GM12878 (cell line): ENCODE measurements at regions not wholly inside any gene's neighbourhood (a gene's known extent, or its start where the extent isn't known, plus 50 kb on each side); places are given as distances from the start of the nearest gene placed in this dataset.

ENCODE experiments used
- ATAC-seq: fragments of 200-7000 bp; cut with Tn5 transposase; 3 replicates; pipeline ENCODE4 v1.9.1; 2020; ENCODE audit warnings: mild to moderate bottlenecking, moderate library complexity
- BruUV-seq: library from RNA; stranded (reverse); fragments of 400-500 nt; replicated peaks from 2 replicates; lab custom pipeline; 2021; lab: Mats Ljungman, UMichigan
- CTCF ChIA-PET: fragments of 300-600 bp; sonication (Branson Sonifier 250); formaldehyde crosslinking; extraction: SDS; loops from one replicate; lab custom pipeline; 2021; ENCODE audit warnings: inconsistent platforms; lab: Yijun Ruan, JAX
- POLR2A ChIA-PET: fragments of 350-600 bp; formaldehyde crosslinking; extraction: SDS; loops from one replicate; lab custom pipeline; 2021; ENCODE audit warnings: inconsistent platforms; lab: Charles Lee
- RAD21 ChIA-PET: fragments of 300-600 bp; sonication (Branson Sonifier 250); formaldehyde crosslinking; loops from one replicate; lab custom pipeline; 2023; ENCODE audit warnings: antibody characterized with exemption; ENCODE audit not compliant: unreplicated experiment; lab: Charles Lee
- SMC1A ChIA-PET: fragments of 300-600 bp; sonication (Branson Sonifier 250); formaldehyde crosslinking; loops from one replicate; lab custom pipeline; 2023; ENCODE audit not compliant: unreplicated experiment, uncharacterized antibody; lab: Charles Lee
- DNase-seq: peaks from one replicate; pipeline ENCODE4 v3.0.0-alpha.2; 2011; ENCODE audit warnings: low read depth, low spot score
- FAIRE-seq: peaks from 3 replicates; lab custom pipeline; 2011; peaks lifted over from hg19 to GRCh38; lab: Jason Lieb, UNC
- H2AFZ ChIP-seq: 2 replicates; pipeline ENCODE4 v1.6.0; 2011; ENCODE audit warnings: low read depth, low read length, control low read depth; ENCODE audit not compliant: control insufficient read depth
- H3K27ac ChIP-seq: 2 replicates; pipeline ENCODE4 v1.5.1; 2011; ENCODE audit warnings: control low read depth; ENCODE audit not compliant: control insufficient read depth, insufficient read depth
- H3K27me3 ChIP-seq, 2 experiments: replicated peaks in 1 of 2; 2 replicates each; pipeline versions ENCODE4 v1.6.0 to v1.6.1; 2011; ENCODE audit warnings: low read length in 1 of 2; ENCODE audit not compliant: control insufficient read depth in 2 of 2, insufficient read depth in 2 of 2
- H3K36me3 ChIP-seq, 2 experiments: 2 replicates each; pipeline ENCODE4 v1.5.1; 2011; ENCODE audit warnings: low read length in 1 of 2; ENCODE audit not compliant: control insufficient read depth in 2 of 2, insufficient read depth in 2 of 2
- H3K4me1 ChIP-seq: 2 replicates; pipeline ENCODE4 v1.6.1; 2011; ENCODE audit warnings: mild to moderate bottlenecking, low read length, moderate library complexity, mixed read lengths; ENCODE audit not compliant: control insufficient read depth, insufficient read depth
- H3K4me2 ChIP-seq: 2 replicates; pipeline ENCODE4 v1.6.0; 2011; ENCODE audit warnings: control low read depth; ENCODE audit not compliant: control insufficient read depth, insufficient read depth
- H3K4me3 ChIP-seq: fragments of 200-600 bp; sonication (generic); 2 replicates; pipeline ENCODE4 v1.5.1; 2016
- H3K79me2 ChIP-seq: 2 replicates; pipeline ENCODE4 v1.6.0; 2011; ENCODE audit warnings: low read length; ENCODE audit not compliant: control insufficient read depth, insufficient read depth
- H3K9ac ChIP-seq: 2 replicates; pipeline ENCODE4 v1.8.0; 2011; ENCODE audit warnings: low read length, control low read depth, mixed read lengths; ENCODE audit not compliant: control insufficient read depth, insufficient read depth
- H3K9me3 ChIP-seq: replicated peaks from 3 replicates; pipeline ENCODE4 v1.5.1; 2011; ENCODE audit warnings: mild to moderate bottlenecking, low read length; ENCODE audit not compliant: control insufficient read depth, insufficient read depth
- H4K20me1 ChIP-seq: 2 replicates; pipeline ENCODE4 v1.6.0; 2011; ENCODE audit not compliant: control insufficient read depth, insufficient read depth
- HDGF ChIP-seq: fragments of 450-650 bp; IDR thresholded peaks from 2 replicates; pipeline ENCODE4 v1.6.1; 2016; ENCODE audit warnings: antibody characterized with exemption
- IRF5 ChIP-seq: fragments of 450-650 bp; IDR thresholded peaks from 2 replicates; pipeline ENCODE4 v1.6.1; 2017; ENCODE audit warnings: borderline replicate concordance
- NFYB ChIP-seq: IDR thresholded peaks from 2 replicates; pipeline ENCODE4 v1.6.1; 2011; ENCODE audit warnings: low read depth, mild to moderate bottlenecking, low read length, improper control_type of control experiment, moderate library complexity; ENCODE audit not compliant: insufficient read depth
- POLR2AphosphoS2 ChIP-seq: IDR thresholded peaks from 2 replicates; pipeline ENCODE4 v1.6.1; 2011; ENCODE audit warnings: low read depth, mild to moderate bottlenecking, low read length, improper control_type of control experiment, moderate library complexity
- RAD51 ChIP-seq: fragments of 450-650 bp; IDR thresholded peaks from 2 replicates; pipeline ENCODE4 v1.6.1; 2016; ENCODE audit warnings: moderate library complexity, mild to moderate bottlenecking, inconsistent platforms
- RELA ChIP-seq: fragments of 450-650 bp; IDR thresholded peaks from 2 replicates; pipeline ENCODE4 v1.8.0; 2014; ENCODE audit warnings: borderline replicate concordance; ENCODE audit not compliant: partially characterized antibody
- STAT1 ChIP-seq: fragments of 450-650 bp; conservative IDR thresholded peaks from 2 replicates; pipeline ENCODE4 v1.6.1; 2014; ENCODE audit warnings: antibody characterized with exemption, mild to moderate bottlenecking
- WGBS: methylation state at CpG from one replicate; pipeline ENCODE4 v1.1.6; 2016; ENCODE audit warnings: low lambda C conversion rate; ENCODE audit not compliant: insufficient replicate concordance, insufficient coverage; ENCODE audit errors: missing lambda C conversion rate; 5-methylcytosine and 5-hydroxymethylcytosine counted together
- in situ Hi-C: fragments of 300-500 bp; cut with MboI; formaldehyde crosslinking; loops from 9 replicates; pipeline ENCODE4 v1.14.3; 2018; ENCODE audit warnings: mixed read lengths
- intact Hi-C: fragments of 100-400 bp; cut with micrococcal nuclease; formaldehyde crosslinking; loops from one replicate; pipeline ENCODE4 v1.14.2; 2022; ENCODE audit not compliant: unreplicated experiment
- TF ChIP-seq, protein P1 (sequence below): fragments of 450-650 bp; formaldehyde crosslinking; IDR thresholded peaks from 2 replicates; pipeline ENCODE4 v1.4.0; 2020; ENCODE audit warnings: mild to moderate bottlenecking, moderate library complexity
- TF ChIP-seq, protein P2 (sequence below): fragments of 450-650 bp; conservative IDR thresholded peaks from 2 replicates; pipeline ENCODE4 v1.6.1; 2017; ENCODE audit warnings: mild to moderate bottlenecking, moderate library complexity

DNA sequence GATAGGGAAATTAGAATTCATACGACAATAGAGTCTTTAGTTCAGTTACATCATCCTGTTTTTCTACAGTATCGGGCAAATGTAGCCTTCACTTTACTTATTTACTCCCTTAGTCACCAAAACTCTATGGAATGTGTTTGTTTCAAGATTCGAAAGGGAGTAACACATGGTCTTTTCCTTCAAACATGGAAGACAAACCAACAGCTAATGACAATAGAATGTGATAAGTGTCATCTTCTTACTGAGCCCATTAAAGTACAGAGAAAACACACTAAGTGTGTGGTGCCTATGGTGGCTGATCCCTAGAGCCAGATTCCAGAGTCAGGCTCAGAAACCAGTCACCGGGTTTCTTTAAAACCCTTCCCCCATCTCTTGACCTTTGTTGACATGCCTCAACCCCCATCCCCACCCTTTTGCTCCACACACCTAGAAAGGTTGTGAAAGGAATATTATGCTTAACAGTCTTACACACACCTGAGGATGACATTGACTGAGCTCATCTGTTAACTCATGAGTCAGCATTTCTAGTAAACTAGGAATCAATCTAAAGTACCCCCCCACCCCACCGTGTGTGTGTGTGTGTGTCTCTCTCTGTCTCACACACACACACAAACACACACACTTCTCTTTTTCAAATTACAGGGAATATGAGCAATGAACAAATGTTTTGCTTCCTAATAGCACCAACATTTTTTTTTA is 549.6 kb upstream of the CCDC54 start:
- H3K79me2 ChIP-seq: no peaks in the 10 kb centered on the region
- H3K4me3 ChIP-seq: no peak overlapping the region
- TF ChIP-seq RELA (no peak), IRF5 (no peak), POLR2AphosphoS2 (no peak), RAD51 (no peak)
- FAIRE-seq (no peak), ATAC-seq (no peak), DNase-seq (no peak)
- BruUV-seq: no TSS peak
- no peak overlapping the region for H3K9ac ChIP-seq
- no peak overlapping the region for H3K27ac ChIP-seq
- POLR2A ChIA-PET: no interaction called here
- H3K4me1 ChIP-seq: no peaks in the 10 kb centered on the region
- RAD21 ChIA-PET: no interaction called here
- no peaks in the 10 kb centered on the region for H4K20me1 ChIP-seq
- no peak overlapping the region for H2AFZ ChIP-seq
- CTCF ChIA-PET: no interaction called here
- no peaks in the 10 kb centered on the region for H3K36me3 ChIP-seq
- H3K27me3 ChIP-seq: no peaks in the 10 kb centered on the region; a peak in 1 of 4 replicates
- in situ Hi-C loops (no loop called here), intact Hi-C loops (no loop called here)
- 37% methylated on average over 5 of the region's 5 CpGs for WGBS
- no peak overlapping the region for H3K4me2 ChIP-seq
- SMC1A ChIA-PET: no interaction called here
- H3K9me3 ChIP-seq: no peaks in the 10 kb centered on the region

GRCh38 chr3:106829206-106829605 is 548.0 kb upstream of the CCDC54 start:
- ATAC-seq (no peak), DNase-seq (no peak), FAIRE-seq (no peak)
- H3K27ac ChIP-seq: no peak overlapping the region
- RAD21 ChIA-PET: no interaction called here
- CTCF ChIA-PET: no interaction called here
- no peaks in the 10 kb centered on the region for H3K79me2 ChIP-seq
- SMC1A ChIA-PET: no interaction called here
- H3K4me2 ChIP-seq: no peak overlapping the region
- POLR2A ChIA-PET: no interaction called here
- BruUV-seq: no TSS peak
- H3K9me3 ChIP-seq: no peaks in the 10 kb centered on the region
- H2AFZ ChIP-seq: no peak overlapping the region
- no peaks in the 10 kb centered on the region for H3K36me3 ChIP-seq
- intact Hi-C loops (no loop called here), in situ Hi-C loops (no loop called here)
- WGBS: 4% methylated on average over 3 of the region's 3 CpGs
- no peak overlapping the region for H3K9ac ChIP-seq
- H3K27me3 ChIP-seq: no peaks in the 10 kb centered on the region; a peak in 1 of 4 replicates
- H3K4me1 ChIP-seq: no peaks in the 10 kb centered on the region
- H4K20me1 ChIP-seq: no peaks in the 10 kb centered on the region
- no peak overlapping the region for H3K4me3 ChIP-seq
- TF ChIP-seq, protein P1, sequence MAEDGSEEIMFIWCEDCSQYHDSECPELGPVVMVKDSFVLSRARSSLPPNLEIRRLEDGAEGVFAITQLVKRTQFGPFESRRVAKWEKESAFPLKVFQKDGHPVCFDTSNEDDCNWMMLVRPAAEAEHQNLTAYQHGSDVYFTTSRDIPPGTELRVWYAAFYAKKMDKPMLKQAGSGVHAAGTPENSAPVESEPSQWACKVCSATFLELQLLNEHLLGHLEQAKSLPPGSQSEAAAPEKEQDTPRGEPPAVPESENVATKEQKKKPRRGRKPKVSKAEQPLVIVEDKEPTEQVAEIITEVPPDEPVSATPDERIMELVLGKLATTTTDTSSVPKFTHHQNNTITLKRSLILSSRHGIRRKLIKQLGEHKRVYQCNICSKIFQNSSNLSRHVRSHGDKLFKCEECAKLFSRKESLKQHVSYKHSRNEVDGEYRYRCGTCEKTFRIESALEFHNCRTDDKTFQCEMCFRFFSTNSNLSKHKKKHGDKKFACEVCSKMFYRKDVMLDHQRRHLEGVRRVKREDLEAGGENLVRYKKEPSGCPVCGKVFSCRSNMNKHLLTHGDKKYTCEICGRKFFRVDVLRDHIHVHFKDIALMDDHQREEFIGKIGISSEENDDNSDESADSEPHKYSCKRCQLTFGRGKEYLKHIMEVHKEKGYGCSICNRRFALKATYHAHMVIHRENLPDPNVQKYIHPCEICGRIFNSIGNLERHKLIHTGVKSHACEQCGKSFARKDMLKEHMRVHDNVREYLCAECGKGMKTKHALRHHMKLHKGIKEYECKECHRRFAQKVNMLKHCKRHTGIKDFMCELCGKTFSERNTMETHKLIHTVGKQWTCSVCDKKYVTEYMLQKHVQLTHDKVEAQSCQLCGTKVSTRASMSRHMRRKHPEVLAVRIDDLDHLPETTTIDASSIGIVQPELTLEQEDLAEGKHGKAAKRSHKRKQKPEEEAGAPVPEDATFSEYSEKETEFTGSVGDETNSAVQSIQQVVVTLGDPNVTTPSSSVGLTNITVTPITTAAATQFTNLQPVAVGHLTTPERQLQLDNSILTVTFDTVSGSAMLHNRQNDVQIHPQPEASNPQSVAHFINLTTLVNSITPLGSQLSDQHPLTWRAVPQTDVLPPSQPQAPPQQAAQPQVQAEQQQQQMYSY (CRISPR knock-in tag): no peak
- TF ChIP-seq NFYB: no peak
- TF ChIP-seq, protein P2, sequence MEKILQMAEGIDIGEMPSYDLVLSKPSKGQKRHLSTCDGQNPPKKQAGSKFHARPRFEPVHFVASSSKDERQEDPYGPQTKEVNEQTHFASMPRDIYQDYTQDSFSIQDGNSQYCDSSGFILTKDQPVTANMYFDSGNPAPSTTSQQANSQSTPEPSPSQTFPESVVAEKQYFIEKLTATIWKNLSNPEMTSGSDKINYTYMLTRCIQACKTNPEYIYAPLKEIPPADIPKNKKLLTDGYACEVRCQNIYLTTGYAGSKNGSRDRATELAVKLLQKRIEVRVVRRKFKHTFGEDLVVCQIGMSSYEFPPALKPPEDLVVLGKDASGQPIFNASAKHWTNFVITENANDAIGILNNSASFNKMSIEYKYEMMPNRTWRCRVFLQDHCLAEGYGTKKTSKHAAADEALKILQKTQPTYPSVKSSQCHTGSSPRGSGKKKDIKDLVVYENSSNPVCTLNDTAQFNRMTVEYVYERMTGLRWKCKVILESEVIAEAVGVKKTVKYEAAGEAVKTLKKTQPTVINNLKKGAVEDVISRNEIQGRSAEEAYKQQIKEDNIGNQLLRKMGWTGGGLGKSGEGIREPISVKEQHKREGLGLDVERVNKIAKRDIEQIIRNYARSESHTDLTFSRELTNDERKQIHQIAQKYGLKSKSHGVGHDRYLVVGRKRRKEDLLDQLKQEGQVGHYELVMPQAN: no peak
- TF ChIP-seq HDGF: no peak
- no peak for TF ChIP-seq STAT1
